ENCODE measurements at regions not wholly inside any gene's neighbourhood (a gene's known extent, or its start where the extent isn't known, plus 50 kb on each side); places are given as distances from the start of the nearest gene placed in this dataset.
"Not testable (repeated sequence)": the region's sequence is repeated elsewhere in the genome, so short reads cannot be mapped to it uniquely, and the experiment has no call there.

DNA sequence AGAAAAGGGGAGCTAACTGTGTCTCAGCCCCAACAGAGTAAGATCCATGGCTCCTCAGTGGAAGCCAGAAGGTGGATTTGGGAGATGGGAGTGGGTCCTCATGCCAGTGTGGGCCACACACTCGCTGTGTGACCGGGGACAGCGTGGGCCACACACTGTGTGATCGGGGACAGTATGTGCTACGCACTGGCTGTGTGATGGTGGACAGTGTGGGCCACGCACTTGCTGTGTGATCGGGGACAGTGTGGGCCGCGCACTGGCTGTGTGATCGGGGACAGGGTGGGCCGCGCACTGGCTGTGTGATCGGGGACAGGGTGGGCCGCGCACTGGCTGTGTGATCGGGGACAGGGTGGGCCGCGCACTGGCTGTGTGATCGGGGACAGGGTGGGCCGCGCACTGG is 282.5 kb downstream of the NXPE2 start:
- TF ChIP-seq, protein P1, sequence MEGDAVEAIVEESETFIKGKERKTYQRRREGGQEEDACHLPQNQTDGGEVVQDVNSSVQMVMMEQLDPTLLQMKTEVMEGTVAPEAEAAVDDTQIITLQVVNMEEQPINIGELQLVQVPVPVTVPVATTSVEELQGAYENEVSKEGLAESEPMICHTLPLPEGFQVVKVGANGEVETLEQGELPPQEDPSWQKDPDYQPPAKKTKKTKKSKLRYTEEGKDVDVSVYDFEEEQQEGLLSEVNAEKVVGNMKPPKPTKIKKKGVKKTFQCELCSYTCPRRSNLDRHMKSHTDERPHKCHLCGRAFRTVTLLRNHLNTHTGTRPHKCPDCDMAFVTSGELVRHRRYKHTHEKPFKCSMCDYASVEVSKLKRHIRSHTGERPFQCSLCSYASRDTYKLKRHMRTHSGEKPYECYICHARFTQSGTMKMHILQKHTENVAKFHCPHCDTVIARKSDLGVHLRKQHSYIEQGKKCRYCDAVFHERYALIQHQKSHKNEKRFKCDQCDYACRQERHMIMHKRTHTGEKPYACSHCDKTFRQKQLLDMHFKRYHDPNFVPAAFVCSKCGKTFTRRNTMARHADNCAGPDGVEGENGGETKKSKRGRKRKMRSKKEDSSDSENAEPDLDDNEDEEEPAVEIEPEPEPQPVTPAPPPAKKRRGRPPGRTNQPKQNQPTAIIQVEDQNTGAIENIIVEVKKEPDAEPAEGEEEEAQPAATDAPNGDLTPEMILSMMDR (conservative IDR thresholded peaks at IDR 0.05), result not testable (repeated sequence)
- TF ChIP-seq EZH2 (IDR thresholded peaks at IDR 0.05; ENCODE audit: low read depth), result not testable (repeated sequence)

Data from PC-9 (cell line).